ENCODE measurements at regions not wholly inside any gene's neighbourhood (a gene's known extent, or its start where the extent isn't known, plus 50 kb on each side); places are given as distances from the start of the nearest gene placed in this dataset.

DNA sequence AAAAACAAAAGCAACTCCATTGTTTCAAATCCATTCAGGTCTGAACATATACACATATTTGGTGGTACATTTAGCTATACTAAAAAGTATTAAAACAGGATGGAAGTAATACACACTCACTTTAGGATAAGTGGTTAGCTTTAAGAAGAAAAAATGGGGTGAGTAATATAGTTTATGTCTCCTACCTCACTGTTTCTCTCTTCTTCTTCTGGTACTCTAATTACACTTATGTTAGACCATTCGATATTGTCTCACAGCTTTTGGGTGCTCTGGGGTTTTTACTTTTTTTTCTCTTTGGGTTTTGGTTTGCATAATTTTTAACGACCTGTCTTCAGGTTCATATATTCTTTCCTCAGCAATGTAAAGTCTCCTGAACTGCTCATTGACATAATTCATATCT is 75.4 kb upstream of the AKAP13 start:
- Histone ChIP-seq H3K27me3 (ENCODE audit: control insufficient read depth, insufficient read depth, low read length) (no peaks in the 10 kb centered on the region), H3K9me3 (ENCODE audit: control insufficient read depth, insufficient read depth, low read length) (no peaks in the 10 kb centered on the region), H3K4me3 (ENCODE audit: low read length) (no peak overlapping the region), H3K27ac (ENCODE audit: low read length) (no peak overlapping the region), H3K36me3 (ENCODE audit: control insufficient read depth, insufficient read depth, low read length) (no peaks in the 10 kb centered on the region), H3K4me1 (ENCODE audit: control insufficient read depth, insufficient read depth, low read length) (no peaks in the 10 kb centered on the region)
- intact Hi-C loops (cut with micrococcal nuclease): no loop called here
- ATAC-seq (no peak), DNase-seq (no peak)
- TF ChIP-seq, protein P1, sequence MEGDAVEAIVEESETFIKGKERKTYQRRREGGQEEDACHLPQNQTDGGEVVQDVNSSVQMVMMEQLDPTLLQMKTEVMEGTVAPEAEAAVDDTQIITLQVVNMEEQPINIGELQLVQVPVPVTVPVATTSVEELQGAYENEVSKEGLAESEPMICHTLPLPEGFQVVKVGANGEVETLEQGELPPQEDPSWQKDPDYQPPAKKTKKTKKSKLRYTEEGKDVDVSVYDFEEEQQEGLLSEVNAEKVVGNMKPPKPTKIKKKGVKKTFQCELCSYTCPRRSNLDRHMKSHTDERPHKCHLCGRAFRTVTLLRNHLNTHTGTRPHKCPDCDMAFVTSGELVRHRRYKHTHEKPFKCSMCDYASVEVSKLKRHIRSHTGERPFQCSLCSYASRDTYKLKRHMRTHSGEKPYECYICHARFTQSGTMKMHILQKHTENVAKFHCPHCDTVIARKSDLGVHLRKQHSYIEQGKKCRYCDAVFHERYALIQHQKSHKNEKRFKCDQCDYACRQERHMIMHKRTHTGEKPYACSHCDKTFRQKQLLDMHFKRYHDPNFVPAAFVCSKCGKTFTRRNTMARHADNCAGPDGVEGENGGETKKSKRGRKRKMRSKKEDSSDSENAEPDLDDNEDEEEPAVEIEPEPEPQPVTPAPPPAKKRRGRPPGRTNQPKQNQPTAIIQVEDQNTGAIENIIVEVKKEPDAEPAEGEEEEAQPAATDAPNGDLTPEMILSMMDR (IDR thresholded peaks at IDR 0.05): no peak
- no peak overlapping the region for H3K4me3 Mint-ChIP-seq
- H3K27me3 Mint-ChIP-seq (ENCODE audit: low read depth in 2 of 2): peaks cover 3 to 6% of the 10 kb centered on the region in 2 donors
- 100% methylated on average over 1 of the region's 2 CpGs for WGBS (ENCODE audit: insufficient coverage)
- no peak overlapping the region for H3K27ac Mint-ChIP-seq
- H3K36me3 Mint-ChIP-seq: no peaks in the 10 kb centered on the region
- H3K9me3 Mint-ChIP-seq: no peaks in the 10 kb centered on the region
- no peaks in the 10 kb centered on the region for H3K4me1 Mint-ChIP-seq

DNA sequence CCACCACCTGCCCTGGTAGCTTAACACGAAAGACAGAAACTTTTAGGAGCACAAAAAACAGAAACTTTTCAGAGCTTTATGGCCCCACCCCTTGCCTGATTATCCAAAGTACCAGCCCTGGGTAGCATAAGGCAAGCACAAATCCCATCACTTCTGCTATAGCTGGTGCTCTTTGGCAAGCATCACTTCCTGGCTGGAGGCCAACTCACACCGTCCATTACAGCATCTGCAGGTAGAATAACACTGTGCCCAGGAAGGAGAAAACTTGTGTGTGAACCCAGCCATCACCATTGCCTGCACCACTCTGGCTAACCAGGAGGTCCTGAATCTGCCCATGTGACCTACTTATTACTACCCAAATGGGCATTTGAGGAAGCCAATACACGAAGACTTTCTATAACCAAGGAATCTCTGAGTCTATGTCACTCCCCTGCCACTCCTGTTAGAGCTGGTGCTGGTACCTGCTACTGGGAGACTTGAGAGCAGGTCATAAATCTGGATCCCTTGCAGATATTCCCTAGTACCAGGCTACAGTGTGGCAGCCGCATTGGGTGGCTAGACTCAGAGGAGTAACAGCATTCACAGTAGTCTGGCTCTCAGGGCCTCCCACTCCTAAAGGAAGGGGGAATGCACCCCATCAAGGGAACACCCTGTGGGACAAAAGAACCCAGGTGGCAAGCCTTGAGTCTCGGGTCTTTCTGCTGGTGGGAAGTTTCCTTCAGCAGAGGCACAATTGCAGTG is 73.3 kb upstream of the AKAP13 start:
- Histone ChIP-seq H3K4me1 (ENCODE audit: control insufficient read depth, insufficient read depth, low read length) (no peaks in the 10 kb centered on the region), H3K27me3 (ENCODE audit: control insufficient read depth, insufficient read depth, low read length) (no peaks in the 10 kb centered on the region), H3K9me3 (ENCODE audit: control insufficient read depth, insufficient read depth, low read length) (no peaks in the 10 kb centered on the region), H3K4me3 (ENCODE audit: low read length) (no peak overlapping the region), H3K36me3 (ENCODE audit: control insufficient read depth, insufficient read depth, low read length) (no peaks in the 10 kb centered on the region), H3K27ac (ENCODE audit: low read length) (no peak overlapping the region)
- DNase-seq: no peak
- Mint-ChIP-seq H3K4me3 (no peak overlapping the region), H3K27ac (no peak overlapping the region), H3K27me3 (ENCODE audit: low read depth in 2 of 2) (peaks cover 11 to 20% of the 10 kb centered on the region in 2 donors), H3K4me1 (no peaks in the 10 kb centered on the region), H3K36me3 (no peaks in the 10 kb centered on the region), H3K9me3 (no peaks in the 10 kb centered on the region)
- intact Hi-C loops (cut with micrococcal nuclease): no loop called here
- TF ChIP-seq, protein P1 (IDR thresholded peaks at IDR 0.05): no peak
- 93% methylated on average over 5 of the region's 5 CpGs for WGBS (ENCODE audit: insufficient coverage)
- ATAC-seq: no peak

DNA sequence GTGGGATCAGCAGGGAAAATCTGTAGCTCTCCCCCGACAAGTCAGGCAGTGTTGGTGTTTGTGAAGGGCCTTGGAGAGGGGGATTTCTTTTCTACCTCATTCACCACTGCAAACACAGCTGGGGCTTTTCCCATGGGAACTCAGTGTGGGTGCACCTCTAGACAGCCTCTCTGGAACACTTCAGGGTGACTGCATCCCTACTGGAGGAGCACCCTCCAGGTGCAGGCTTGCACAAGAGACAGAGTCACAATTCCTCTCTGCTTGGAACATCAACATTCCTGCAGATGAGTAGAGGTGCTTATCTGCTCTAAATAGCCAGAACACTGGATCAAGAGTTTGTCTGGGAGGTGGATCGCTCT is 72.7 kb upstream of the AKAP13 start:
- no peaks in the 10 kb centered on the region for H3K9me3 Mint-ChIP-seq
- Histone ChIP-seq H3K27me3 (ENCODE audit: control insufficient read depth, insufficient read depth, low read length) (no peaks in the 10 kb centered on the region), H3K36me3 (ENCODE audit: control insufficient read depth, insufficient read depth, low read length) (no peaks in the 10 kb centered on the region), H3K9me3 (ENCODE audit: control insufficient read depth, insufficient read depth, low read length) (no peaks in the 10 kb centered on the region), H3K4me1 (ENCODE audit: control insufficient read depth, insufficient read depth, low read length) (no peaks in the 10 kb centered on the region), H3K4me3 (ENCODE audit: low read length) (no peak overlapping the region), H3K27ac (ENCODE audit: low read length) (no peak overlapping the region)
- H3K27ac Mint-ChIP-seq: no peak overlapping the region
- peaks cover 11 to 21% of the 10 kb centered on the region in 2 donors for H3K27me3 Mint-ChIP-seq (ENCODE audit: low read depth in 2 of 2)
- 100% methylated on average over 1 of the region's 2 CpGs for WGBS (ENCODE audit: insufficient coverage)
- ATAC-seq (no peak), DNase-seq (no peak)
- H3K4me1 Mint-ChIP-seq: no peaks in the 10 kb centered on the region
- no peak overlapping the region for H3K4me3 Mint-ChIP-seq
- H3K36me3 Mint-ChIP-seq: no peaks in the 10 kb centered on the region
- TF ChIP-seq, protein P1 (IDR thresholded peaks at IDR 0.05): no peak
- intact Hi-C loops (cut with micrococcal nuclease): no loop called here

DNA sequence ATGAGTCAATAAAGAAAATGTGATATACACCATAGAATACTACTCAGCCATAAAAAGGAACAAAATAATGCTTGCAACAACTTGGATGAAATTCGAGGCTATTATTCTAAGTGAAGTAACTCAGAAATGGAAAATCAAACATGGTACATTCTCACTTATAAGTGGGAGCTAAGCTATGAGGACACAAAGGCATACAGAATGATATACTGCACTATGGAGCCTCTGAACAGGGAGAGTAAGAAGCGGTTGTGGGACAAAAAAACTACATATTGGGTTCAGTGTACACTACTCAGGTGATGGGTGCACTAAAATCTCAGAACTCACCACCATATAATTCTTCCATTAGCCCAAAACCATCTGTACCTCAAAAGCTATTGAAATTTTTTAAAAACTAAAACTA is 68.8 kb upstream of the AKAP13 start:
- Mint-ChIP-seq H3K4me1 (no peaks in the 10 kb centered on the region), H3K36me3 (no peaks in the 10 kb centered on the region), H3K4me3 (no peak overlapping the region), H3K9me3 (no peaks in the 10 kb centered on the region), H3K27ac (no peak overlapping the region), H3K27me3 (ENCODE audit: low read depth in 2 of 2) (peaks cover 13 to 28% of the 10 kb centered on the region in 2 donors)
- Histone ChIP-seq H3K36me3 (ENCODE audit: control insufficient read depth, insufficient read depth, low read length) (no peaks in the 10 kb centered on the region), H3K9me3 (ENCODE audit: control insufficient read depth, insufficient read depth, low read length) (no peaks in the 10 kb centered on the region), H3K4me3 (ENCODE audit: low read length) (no peak overlapping the region), H3K27me3 (ENCODE audit: control insufficient read depth, insufficient read depth, low read length) (no peaks in the 10 kb centered on the region), H3K27ac (ENCODE audit: low read length) (no peak overlapping the region), H3K4me1 (ENCODE audit: control insufficient read depth, insufficient read depth, low read length) (no peaks in the 10 kb centered on the region)
- ATAC-seq: no peak
- 100% methylated on average over 1 of the region's 2 CpGs for WGBS (ENCODE audit: insufficient coverage)
- no peak for DNase-seq
- intact Hi-C loops (cut with micrococcal nuclease): no loop called here
- TF ChIP-seq, protein P1 (IDR thresholded peaks at IDR 0.05): no peak
